GM20431 (cell line): ENCODE measurements at regions not wholly inside any gene's neighbourhood (a gene's known extent, or its start where the extent isn't known, plus 50 kb on each side); places are given as distances from the start of the nearest gene placed in this dataset.

Experiments used
- in situ Hi-C: fragments of 300-500 bp; cut with MseI, MboI; formaldehyde crosslinking; loops from one replicate; pipeline ENCODE4 v1.15.0; 2020; ENCODE audit warnings: low sequenced_read_pairs; ENCODE audit not compliant: unreplicated experiment

DNA sequence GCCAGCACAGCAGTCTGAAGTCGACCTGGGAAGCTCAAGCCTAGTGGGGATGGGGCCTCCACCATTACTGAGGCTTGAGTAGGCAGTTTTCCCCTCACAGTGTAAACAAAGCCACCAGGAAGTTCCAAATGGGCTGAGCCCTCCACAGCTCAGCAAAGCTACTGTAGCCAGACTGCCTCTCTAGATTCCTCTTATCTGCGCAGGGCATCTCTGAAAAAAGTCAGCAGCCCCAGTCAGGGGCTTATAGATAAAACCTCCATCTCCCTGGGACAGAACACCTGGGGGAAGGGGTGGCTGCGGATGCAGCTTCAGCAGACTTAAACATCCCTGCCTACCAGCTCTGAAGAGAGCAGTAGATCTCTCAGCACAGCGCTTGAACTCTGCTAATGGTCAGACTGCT, 218.4 kb upstream of the VRK2 start:
- in situ Hi-C loops: no loop called here

DNA sequence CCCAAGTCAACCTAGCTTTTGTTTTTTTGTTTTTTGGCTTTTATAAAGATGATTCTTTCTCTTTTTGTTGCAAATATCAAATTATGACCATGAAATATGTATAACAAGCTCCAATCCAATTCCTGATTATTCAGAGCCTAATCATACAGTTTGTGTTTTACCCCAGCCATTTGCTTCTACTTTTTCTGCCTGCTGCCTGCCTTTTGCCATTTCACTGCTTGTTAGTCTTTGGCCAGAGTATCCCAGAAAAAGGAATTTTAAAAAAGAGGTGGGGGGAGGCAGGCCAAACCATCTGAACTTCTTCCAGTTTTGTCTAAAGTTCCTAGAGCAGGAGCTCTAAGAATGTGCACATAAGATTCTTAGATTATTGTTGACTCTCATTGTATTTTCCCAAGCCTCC, 211.9 kb upstream of the VRK2 start:
- in situ Hi-C loops: no loop called here

DNA sequence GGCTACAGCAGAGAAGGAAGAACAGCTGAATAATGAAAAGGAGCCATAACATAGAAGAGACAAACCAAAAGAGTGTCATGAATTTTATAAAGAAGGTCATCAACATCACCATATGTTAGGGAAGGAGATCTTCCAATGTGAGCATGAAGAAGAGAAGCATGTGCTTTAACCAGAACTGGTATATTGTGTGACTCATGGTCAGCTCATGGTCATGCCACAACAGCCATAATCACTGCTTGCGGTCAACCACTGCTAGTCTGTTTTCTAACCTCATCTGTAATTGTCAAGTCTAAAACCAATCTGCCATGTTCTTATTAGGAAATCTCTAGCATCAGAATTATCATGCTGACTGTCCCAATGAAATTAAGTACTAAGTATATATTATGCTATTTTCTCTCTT, 204.1 kb upstream of the VRK2 start:
- in situ Hi-C loops: no loop called here

DNA sequence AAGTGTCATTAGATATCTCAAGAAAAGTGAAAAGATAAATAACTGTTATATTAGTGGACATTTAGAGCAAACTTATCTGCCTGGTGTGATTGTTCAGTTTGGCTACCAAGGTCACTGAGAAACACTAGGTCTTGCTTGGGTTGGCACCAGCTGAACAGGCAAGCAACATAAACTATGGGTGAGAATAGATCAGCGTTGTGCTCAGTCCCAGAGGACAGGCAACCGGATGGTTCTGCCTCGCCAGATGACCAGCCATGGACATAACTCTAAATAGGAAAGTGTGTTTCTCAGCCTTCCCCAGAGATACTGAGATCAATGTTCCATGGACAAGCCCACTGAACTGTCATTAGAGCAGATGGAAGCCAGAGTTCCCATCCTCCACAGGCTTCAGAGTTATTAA, 203.4 kb upstream of the VRK2 start:
- in situ Hi-C loops: no loop called here

DNA sequence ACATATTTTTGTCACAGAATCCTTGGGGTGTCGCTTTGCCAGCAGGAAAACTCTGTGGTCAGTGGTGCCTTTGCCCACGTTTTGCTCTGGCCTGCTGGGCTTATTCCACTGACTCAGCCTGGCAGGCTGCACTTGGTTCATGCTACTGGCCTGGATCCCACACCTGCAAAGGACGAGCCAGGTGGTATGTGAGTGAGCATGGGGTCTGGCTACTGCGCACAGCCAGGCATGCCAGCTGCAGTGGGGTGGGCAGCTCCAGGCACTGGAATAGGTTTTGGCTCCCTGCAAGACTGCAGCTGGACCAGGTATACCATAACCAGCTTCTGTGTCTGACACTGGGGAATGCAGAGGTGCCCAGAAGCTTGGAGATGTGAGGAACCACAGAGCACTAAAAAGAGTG, 197.9 kb upstream of the VRK2 start:
- in situ Hi-C loops: no loop called here

DNA sequence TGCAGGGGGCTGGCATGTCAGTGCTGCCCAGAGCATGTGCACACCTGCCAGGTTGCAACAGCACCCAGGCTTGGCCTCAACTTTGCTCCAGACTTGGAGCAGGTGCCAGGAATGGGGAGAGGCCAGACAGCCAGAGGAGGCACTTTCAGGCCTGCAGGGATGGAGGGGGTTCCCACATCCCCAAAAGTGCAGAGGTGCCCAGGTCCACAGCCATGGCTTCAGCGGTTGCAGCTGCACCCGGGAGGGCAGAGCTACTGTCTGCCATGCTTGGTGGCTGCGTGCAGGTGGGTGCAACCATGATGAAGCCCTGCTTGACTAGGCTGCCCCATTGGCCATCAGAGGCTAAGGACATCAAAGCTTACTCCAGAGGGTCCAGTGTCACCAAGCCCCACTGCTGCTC, 196.8 kb upstream of the VRK2 start:
- in situ Hi-C loops: no loop called here

DNA sequence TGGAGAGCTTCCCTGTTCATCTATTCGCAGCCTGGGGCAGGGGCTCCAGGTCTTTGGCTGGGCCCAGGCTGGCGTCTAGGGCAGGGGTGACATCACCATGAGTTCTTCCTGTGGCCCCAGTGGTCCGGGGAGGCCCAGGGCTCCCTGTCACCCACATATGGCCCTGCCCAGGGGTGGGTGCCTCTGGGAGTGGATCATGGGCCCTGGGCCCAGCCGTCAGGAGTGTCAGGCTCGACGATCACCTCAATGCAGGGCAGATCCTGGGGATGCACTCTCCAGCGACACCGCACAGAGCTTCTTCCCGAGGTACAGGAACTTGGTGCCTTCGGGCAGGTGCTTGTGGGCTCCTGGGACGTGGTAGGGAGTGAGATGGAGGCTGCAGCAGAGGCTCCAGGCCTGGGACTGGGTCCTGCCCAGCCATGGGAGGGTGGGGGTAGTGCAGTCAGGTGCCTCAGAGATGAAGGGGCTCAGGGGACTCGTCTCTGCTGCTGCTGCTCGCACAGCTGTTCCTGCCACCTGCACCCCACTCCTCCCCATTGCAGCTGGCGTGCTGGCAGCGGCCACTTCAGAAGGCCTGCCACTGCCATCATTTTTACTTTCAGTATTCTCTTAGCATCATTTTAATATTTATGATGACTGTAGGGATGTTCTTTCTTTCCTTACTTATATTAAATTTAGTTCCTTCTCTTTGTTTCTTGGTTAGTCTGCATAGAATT, 196.0 kb upstream of the VRK2 start:
- in situ Hi-C loops: no loop called here

DNA sequence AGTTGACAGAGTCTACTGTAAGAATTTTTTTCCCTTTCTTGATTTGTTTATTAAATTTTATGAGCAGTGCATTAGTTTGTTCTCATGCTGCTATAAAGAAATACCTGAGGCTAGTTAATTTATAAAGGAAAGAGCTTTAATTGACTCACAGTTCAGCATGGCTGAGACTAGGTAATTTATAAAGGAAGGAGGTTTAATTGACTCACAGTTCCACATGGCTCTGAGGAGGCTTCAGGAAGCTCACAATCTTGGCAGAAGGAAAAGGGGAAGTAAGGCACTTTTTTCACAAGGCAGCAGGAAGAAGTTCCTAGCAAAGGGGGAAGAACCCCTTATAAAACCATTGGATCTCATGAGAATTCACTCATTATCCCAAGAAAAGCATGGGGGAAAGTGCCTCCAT, 191.4 kb upstream of the VRK2 start:
- in situ Hi-C loops: no loop called here

DNA sequence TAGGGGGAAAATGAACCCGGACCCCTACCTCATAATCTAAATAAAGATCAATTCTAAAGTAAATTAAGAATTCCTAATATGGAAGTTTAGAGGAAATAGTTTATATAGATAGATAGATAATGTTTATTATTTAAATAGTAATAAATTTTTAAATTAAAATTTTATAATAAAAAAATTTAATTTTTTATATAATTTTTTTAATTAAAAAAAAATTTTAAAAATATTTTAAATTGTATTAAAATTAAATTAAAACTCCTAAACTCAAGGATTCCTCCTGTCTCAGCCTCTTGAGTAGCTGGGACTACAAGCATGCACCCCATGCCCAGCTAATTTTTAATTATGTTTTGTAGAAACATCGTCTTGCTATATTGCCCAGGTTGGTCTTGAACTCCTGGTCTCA, 186.9 kb upstream of the VRK2 start:
- in situ Hi-C loops: no loop called here

DNA sequence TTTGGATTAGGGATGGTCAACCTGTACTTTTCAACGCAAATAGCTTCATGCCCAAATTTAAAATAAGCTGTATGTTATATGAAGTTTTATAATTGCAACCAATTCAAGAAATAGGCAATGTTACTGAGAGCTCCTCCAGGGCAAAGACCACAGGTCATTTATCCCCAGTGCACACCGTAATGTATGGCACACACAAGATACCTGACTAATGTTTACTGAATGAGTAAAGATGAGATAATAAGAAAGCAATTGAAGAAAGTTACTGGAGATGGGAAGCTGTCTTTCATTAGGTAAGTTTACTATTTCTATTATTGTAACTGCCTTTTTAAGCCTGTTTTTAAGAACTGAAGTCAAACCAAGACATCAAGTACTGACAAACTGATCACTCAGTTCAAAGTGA, 184.5 kb upstream of the VRK2 start:
- in situ Hi-C loops: no loop called here

DNA sequence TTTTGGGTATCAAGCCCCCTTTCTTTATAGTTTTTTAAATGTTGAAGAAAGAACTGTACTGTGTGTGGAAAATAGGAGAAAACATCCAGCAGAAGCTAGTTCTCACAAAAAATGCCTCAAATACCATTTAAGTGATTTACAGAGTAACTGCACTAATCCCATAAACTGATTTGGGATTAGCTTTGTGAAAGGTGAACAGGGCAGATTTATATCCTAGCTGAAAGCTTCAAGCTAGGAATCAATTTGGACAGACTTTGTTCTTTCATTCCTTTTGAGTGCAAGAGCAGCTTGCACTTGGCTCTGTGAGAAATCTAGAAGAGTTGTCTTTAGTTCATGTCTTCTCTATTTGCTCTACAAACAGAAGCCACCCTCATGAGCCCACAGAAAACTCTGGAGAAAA, 183.9 kb upstream of the VRK2 start:
- in situ Hi-C loops: no loop called here

DNA sequence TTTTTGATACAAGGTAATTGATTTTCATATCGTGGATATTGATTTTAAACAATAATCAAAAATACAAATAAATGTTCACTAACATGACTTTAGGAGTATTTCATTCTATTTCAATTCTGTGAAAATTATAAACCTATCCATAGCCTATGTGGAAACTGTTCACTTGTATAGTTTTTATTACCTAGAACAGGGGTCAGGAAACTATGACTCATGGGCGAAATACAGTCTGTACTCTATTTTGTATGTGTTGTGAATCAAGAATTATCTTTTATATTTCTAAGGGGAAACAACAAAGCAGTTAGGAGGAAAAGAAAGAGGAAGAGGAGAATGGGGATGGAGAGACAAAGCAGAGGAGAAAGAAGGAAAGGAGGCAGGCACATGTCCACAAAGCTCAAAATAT, 181.7 kb upstream of the VRK2 start:
- in situ Hi-C loops: no loop called here

DNA sequence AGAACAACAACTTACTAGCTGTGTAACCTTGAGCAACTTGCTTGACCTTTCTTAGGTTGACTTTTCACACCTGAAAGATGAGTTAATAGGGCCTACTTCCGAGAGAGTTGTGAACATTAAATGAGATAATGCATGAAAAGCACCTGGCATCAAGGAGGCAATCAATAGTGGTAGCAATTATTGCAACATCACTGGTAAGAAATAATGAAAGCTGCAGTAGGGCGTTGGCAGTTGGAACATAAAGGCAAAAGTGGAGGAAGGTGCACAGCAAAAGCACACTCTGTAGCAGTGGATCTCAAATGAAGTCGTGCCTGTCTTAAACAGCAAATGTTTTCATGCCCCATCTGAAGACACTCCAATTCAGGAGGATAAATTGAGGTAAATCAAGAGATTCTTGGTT, 178.9 kb upstream of the VRK2 start:
- in situ Hi-C loops: no loop called here

DNA sequence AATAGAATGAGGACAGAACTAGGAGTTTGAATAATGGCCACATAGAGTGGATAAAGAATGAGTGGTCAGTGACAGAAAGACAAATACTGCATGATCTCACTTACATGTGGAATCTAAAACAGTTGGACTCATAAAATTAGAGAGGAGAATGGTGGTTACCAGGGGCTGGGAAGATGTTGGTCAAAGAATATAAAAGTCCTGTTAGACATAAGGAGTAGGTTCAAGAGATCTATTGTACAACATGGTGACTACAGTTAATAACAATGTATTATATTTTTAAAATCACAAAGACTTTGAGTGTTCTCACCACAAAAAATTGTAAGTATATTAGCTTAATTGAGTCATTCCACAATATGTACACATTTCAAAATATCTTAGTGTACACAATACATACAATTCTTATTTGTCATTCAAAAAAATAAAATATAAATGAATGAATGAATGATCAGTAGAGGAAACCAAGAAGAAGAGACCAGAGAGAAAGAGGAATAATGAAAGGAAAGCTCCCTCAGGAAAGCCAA, 177.9 kb upstream of the VRK2 start:
- in situ Hi-C loops: no loop called here

DNA sequence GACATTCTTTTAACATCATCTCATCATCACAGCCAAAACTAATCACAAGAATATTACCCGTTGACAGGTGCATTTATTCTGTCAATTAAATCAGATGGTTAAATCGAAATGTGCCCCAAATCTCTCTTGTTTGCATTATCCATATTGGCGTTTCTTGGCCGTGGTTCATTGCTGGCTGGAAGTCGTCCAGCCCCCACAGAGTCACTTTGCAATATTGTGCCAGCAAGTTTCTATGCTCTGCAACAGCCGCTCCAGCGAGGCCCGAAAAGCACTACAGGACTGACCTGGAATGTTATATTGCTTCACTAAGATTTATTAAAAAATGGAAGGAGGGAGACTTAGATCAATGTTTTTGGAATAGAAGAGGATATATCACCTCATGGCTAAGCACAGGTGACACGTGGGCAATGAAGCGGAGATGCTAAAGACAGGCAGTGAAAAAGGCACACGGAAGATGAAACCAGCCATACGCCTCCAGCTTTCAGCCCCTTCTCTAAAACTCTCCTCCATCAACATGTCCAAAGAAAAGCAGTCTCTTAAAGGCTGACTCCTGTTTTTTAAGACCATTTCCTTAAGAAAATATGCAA, 176.8 kb upstream of the VRK2 start:
- in situ Hi-C loops: no loop called here

DNA sequence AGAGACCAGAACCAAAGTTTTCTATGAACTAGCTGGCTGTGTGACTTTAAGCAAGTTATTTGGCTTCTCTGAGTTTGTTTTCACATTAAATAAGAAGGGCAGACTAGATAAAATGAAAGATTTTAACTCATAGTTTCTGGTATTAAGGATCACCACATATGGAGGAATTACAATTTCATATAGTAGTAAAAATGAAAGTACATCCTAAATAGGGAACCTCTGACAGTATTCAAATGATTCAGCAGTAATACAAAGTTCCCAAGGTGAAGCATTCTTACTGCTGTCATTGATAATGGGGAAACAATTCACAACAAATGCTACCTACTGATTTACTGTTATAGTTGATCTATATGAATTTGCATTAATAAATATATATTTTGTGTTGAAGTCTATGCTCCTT, 170.3 kb upstream of the VRK2 start:
- in situ Hi-C loops: no loop called here

DNA sequence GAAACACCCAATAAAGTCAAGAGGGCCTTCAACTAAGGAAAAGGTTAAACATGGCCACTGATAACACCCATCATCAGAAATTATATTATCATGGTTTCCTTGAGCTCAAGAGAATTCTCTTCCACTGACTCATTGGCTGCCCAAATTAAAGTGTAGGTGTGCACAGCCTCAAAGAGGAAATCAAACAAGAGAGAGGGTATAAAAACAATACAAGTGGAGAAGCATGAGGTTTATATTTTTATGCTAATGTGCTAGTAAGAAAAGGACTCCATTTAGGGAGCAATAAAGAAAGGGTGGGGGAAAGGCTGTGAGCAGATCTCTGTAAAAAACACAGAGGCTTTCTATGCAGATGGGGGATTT, 168.8 kb upstream of the VRK2 start:
- in situ Hi-C loops: no loop called here

DNA sequence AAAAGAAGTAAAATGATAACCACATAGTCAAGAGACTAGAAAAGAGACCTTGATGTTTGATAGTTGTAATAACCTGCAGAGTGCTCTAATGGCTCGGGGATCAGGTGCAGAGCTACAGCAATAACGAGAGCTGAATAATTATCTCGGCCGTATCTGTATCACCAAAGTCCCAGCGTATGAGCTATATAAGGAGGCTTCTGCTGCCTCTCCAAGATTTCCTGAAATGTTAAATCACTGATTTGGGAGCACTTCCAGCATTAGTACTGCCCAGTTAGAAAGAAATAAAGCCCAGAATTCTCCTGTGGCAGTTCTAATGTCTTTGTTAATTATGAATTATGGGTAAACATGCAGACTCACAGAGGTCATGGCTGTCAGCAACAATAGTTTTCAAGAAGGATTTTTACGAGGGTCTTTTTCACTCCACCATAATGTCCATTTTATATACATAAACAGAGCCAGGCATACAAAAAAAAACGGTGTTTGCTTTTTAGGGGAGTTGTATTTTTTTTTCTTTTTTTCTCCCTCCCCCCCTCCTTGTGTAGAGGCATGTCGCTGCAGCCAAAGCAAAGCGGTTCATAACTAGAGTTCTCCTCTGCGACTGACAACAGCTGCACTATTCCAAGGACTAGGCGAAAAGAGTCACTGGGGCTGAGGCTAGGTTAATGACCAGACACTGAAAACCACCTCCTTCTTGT, 168.3 kb upstream of the VRK2 start:
- in situ Hi-C loops: no loop called here

DNA sequence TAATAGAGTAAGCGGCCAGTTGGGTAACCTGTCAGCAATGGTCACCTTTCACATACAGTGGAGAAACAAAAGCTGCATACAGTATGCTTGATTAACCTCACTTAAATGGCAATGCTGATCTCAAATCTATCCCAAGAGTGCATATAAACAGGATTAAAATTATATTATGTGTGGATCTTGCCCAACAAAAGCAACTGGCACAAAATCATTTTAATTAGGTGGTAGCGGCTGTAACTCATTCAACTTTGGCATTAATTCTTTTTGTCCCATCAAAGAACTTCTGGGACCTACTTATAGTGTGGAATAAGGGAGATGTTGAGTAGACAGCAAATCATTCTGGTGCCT, 167.8 kb upstream of the VRK2 start:
- in situ Hi-C loops: no loop called here

DNA sequence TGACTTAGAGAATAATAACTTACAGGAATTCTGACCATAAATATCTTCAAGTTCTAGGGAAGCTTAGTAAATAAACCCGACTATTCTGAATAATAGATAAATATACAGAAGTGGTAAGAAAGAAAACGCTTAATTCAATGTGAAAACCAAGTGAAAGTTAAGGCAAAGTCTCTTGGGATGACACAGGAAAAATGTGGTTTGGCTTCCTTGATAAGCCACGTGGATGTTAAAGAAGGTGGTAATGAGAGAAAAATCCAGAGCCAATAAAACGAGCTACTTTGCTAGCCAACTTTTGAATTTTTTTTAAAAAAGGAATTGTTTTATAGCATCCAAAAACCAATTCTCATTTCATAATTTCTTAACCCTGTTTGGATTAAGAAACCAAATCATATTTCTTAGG, 166.2 kb upstream of the VRK2 start:
- in situ Hi-C loops: no loop called here

DNA sequence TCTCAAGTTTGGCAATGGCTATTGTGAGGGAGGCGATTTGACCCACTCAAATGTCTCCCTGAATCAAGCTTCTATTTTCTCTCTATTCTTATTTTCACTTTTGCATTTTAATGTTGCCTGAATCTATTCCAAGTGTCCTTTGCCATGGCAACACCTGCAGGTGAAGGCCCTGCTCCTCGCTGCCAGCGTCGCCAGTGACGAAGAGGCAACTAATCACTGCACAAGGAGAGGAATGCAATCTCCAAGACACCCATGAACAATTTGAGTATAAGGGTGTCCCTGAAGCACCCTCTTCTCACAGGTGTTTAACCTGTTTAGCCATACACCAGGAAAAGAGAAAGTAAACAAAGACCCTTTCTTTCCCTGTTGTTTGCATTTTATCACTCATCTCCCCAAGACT, 165.6 kb upstream of the VRK2 start:
- in situ Hi-C loops: no loop called here
